WTC11 (cell line): ENCODE measurements at regions not wholly inside any gene's neighbourhood (a gene's known extent, or its start where the extent isn't known, plus 50 kb on each side); places are given as distances from the start of the nearest gene placed in this dataset.

Experiments
- CREM ChIP-seq: sonication (generic); formaldehyde crosslinking; IDR thresholded peaks from 2 replicates; pipeline ENCODE4 v1.8.1; 2022; ENCODE audit warnings: mild to moderate bottlenecking, missing genetic modification reagents, moderate library complexity
- ELF4 ChIP-seq: sonication (generic); formaldehyde crosslinking; IDR thresholded peaks from 2 replicates; pipeline ENCODE4 v1.8.1; 2022; ENCODE audit warnings: low read depth, mild to moderate bottlenecking, moderate library complexity, missing genetic modification reagents
- SMAD4 ChIP-seq: sonication (generic); formaldehyde crosslinking; IDR thresholded peaks from 2 replicates; pipeline ENCODE4 v1.8.0; 2022; ENCODE audit warnings: mild to moderate bottlenecking, missing genetic modification reagents
- TF ChIP-seq, protein P1 (sequence below): sonication (generic); formaldehyde crosslinking; IDR thresholded peaks from 2 replicates; pipeline ENCODE4 v1.8.0; 2023; ENCODE audit warnings: missing genetic modification reagents
- TF ChIP-seq, protein P2 (sequence below): fragments of 200-600 bp; IDR thresholded peaks from 2 replicates; pipeline ENCODE4 v1.8.0; 2022; ENCODE audit warnings: antibody characterized with exemption
- TF ChIP-seq, protein P3 (sequence below): sonication (generic); formaldehyde crosslinking; IDR thresholded peaks from 2 replicates; pipeline ENCODE4 v1.8.0; 2022; ENCODE audit warnings: mild to moderate bottlenecking, missing genetic modification reagents
- TF ChIP-seq, protein P4 (sequence below): fragments of 250-450 bp; sonication (Bioruptor Pico); IDR thresholded peaks from 2 replicates; pipeline ENCODE4 v1.9.0; 2021; ENCODE audit warnings: mild to moderate bottlenecking
- TF ChIP-seq, protein P5 (sequence below): sonication (generic); formaldehyde crosslinking; IDR thresholded peaks from 2 replicates; pipeline ENCODE4 v1.8.0; 2022; ENCODE audit warnings: mild to moderate bottlenecking, missing genetic modification reagents

DNA sequence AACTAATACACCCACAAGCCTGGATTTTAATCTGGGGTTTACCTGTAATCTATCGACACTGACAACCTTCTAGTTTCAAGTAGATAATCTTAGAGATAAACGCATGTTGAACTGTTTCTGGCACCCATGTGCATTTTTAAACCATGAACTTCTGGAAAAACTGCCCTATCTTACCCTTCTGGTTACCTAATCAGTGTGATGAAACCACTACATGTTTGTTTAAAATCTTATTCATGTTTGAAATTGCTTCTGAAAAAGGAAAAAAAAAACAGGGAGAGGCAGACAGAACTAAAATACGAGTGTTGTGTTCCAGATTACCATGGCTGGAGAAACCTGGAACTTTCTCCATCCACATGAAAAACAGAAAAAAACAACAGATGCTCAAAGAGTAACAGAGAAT lies 139.3 kb downstream of the MID1IP1 start:
- TF ChIP-seq, protein P1, sequence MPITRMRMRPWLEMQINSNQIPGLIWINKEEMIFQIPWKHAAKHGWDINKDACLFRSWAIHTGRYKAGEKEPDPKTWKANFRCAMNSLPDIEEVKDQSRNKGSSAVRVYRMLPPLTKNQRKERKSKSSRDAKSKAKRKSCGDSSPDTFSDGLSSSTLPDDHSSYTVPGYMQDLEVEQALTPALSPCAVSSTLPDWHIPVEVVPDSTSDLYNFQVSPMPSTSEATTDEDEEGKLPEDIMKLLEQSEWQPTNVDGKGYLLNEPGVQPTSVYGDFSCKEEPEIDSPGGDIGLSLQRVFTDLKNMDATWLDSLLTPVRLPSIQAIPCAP: no peak
- TF ChIP-seq, protein P2, sequence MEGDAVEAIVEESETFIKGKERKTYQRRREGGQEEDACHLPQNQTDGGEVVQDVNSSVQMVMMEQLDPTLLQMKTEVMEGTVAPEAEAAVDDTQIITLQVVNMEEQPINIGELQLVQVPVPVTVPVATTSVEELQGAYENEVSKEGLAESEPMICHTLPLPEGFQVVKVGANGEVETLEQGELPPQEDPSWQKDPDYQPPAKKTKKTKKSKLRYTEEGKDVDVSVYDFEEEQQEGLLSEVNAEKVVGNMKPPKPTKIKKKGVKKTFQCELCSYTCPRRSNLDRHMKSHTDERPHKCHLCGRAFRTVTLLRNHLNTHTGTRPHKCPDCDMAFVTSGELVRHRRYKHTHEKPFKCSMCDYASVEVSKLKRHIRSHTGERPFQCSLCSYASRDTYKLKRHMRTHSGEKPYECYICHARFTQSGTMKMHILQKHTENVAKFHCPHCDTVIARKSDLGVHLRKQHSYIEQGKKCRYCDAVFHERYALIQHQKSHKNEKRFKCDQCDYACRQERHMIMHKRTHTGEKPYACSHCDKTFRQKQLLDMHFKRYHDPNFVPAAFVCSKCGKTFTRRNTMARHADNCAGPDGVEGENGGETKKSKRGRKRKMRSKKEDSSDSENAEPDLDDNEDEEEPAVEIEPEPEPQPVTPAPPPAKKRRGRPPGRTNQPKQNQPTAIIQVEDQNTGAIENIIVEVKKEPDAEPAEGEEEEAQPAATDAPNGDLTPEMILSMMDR: no peak
- no peak for TF ChIP-seq CREM (CRISPR knock-in tag)
- TF ChIP-seq ELF4 (CRISPR knock-in tag): no peak
- TF ChIP-seq, protein P3, sequence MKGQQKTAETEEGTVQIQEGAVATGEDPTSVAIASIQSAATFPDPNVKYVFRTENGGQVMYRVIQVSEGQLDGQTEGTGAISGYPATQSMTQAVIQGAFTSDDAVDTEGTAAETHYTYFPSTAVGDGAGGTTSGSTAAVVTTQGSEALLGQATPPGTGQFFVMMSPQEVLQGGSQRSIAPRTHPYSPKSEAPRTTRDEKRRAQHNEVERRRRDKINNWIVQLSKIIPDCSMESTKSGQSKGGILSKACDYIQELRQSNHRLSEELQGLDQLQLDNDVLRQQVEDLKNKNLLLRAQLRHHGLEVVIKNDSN (CRISPR knock-in tag): no peak
- TF ChIP-seq, protein P4, sequence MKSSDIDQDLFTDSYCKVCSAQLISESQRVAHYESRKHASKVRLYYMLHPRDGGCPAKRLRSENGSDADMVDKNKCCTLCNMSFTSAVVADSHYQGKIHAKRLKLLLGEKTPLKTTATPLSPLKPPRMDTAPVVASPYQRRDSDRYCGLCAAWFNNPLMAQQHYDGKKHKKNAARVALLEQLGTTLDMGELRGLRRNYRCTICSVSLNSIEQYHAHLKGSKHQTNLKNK (CRISPR knock-in tag): no peak
- TF ChIP-seq SMAD4 (CRISPR knock-in tag): no peak
- TF ChIP-seq, protein P5, sequence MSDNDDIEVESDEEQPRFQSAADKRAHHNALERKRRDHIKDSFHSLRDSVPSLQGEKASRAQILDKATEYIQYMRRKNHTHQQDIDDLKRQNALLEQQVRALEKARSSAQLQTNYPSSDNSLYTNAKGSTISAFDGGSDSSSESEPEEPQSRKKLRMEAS (CRISPR knock-in tag): no peak
